VCaP (cell line): ENCODE measurements at regions not wholly inside any gene's neighbourhood (a gene's known extent, or its start where the extent isn't known, plus 50 kb on each side); places are given as distances from the start of the nearest gene placed in this dataset.
"Not testable (repeated sequence)": the region's sequence is repeated elsewhere in the genome, so short reads cannot be mapped to it uniquely, and the experiment has no call there.

ENCODE experiments used
- H3K27ac ChIP-seq: fragments of 450-650 bp; 2 replicates; pipeline ENCODE4 v1.5.1; 2017
- TF ChIP-seq, protein P1 (sequence below): fragments of 450-650 bp; conservative IDR thresholded peaks from 2 replicates; pipeline ENCODE4 v1.5.1; 2017; ENCODE audit warnings: mild to moderate bottlenecking, moderate library complexity

- TF ChIP-seq, protein P1, sequence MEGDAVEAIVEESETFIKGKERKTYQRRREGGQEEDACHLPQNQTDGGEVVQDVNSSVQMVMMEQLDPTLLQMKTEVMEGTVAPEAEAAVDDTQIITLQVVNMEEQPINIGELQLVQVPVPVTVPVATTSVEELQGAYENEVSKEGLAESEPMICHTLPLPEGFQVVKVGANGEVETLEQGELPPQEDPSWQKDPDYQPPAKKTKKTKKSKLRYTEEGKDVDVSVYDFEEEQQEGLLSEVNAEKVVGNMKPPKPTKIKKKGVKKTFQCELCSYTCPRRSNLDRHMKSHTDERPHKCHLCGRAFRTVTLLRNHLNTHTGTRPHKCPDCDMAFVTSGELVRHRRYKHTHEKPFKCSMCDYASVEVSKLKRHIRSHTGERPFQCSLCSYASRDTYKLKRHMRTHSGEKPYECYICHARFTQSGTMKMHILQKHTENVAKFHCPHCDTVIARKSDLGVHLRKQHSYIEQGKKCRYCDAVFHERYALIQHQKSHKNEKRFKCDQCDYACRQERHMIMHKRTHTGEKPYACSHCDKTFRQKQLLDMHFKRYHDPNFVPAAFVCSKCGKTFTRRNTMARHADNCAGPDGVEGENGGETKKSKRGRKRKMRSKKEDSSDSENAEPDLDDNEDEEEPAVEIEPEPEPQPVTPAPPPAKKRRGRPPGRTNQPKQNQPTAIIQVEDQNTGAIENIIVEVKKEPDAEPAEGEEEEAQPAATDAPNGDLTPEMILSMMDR: no peak
- H3K27ac ChIP-seq: no peak overlapping the region
These were observed 704.7 kb upstream of the TMEFF2 start for GRCh38 chr2:192899466-192899865.

GRCh38 chr2:192893976-192894375 lies 699.2 kb upstream of the TMEFF2 start:
- H3K27ac ChIP-seq: not testable (repeated sequence)

DNA sequence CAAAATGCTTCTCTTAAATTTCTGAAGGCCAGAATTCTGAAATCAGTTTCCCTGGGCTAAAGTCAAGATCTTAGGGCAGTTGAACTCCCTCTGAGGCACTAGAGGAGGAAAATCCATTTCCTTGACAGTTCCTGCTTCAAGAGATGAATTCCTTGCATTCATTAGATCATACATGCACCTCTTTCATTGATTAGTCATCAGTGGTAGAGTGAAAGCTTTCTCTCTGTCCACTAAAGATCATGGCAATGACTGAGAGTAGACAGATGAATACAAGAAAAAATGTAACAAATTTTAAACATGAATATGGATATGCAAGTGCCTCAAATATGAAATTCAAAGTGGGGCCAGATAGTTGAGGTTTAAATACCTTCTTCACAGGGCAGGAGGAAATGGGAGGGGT lies 693.4 kb upstream of the TMEFF2 start:
- TF ChIP-seq, protein P1: no peak
- no peak overlapping the region for H3K27ac ChIP-seq

- no peak overlapping the region for H3K27ac ChIP-seq
- TF ChIP-seq, protein P1: no peak
These were observed 692.6 kb upstream of the TMEFF2 start for GRCh38 chr2:192887337-192887736.

DNA sequence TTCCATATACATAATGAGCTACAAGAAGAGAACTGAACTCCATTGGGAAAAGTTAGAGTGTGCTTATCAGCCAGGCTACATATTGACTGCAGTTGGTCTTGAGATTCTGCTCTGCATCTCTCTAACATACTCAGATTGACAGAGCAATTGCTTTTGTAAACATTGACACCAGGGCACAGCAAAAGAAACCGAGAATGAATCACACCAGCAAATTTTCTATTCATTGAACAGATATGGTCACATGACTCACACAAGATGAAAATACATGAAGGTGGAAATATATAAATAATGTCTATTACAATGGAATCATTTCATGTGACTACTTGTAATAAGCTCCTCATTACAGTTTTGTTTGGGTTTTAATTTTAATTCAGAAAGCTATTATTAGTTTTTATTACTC lies 691.9 kb upstream of the TMEFF2 start:
- TF ChIP-seq, protein P1: no peak
- no peak overlapping the region for H3K27ac ChIP-seq

GRCh38 chr2:192885569-192886160 lies 690.9 kb upstream of the TMEFF2 start:
- TF ChIP-seq, protein P1: no peak
- H3K27ac ChIP-seq: no peak overlapping the region

DNA sequence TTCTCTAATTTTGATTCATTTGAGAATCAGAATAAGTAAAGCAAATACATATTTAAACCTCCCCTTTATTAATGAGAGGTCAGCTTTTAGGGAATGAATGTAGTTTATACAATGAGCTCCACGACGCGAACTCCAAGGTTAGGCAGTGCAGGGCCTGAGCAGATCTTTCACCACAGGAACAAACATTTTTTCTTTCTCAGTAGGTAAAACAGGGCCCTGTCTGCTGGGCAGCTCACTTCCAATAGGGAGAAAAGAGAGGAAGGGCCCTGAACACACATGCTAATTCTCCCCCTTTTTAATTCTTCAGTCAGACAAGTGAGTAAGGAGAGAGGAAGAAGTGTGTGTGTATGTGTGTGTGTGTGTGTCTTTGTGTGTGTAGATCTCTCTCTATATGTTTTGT lies 682.4 kb upstream of the TMEFF2 start:
- H3K27ac ChIP-seq: peak overlapping the region; percentile 96
- TF ChIP-seq, protein P1: no peak

GRCh38 chr2:192876698-192877097 lies 682.0 kb upstream of the TMEFF2 start:
- TF ChIP-seq, protein P1: no peak
- H3K27ac ChIP-seq: peak overlapping the region; percentile 96
